GM19397 (cell line): ENCODE measurements at regions not wholly inside any gene's neighbourhood (a gene's known extent, or its start where the extent isn't known, plus 50 kb on each side); places are given as distances from the start of the nearest gene placed in this dataset.

Experiments used
- ATAC-seq: cut with Tn5 transposase; IDR thresholded peaks from one replicate; pipeline ENCODE4 v1.9.1; 2021; ENCODE audit warnings: mild to moderate bottlenecking, moderate library complexity; ENCODE audit not compliant: unreplicated experiment

DNA sequence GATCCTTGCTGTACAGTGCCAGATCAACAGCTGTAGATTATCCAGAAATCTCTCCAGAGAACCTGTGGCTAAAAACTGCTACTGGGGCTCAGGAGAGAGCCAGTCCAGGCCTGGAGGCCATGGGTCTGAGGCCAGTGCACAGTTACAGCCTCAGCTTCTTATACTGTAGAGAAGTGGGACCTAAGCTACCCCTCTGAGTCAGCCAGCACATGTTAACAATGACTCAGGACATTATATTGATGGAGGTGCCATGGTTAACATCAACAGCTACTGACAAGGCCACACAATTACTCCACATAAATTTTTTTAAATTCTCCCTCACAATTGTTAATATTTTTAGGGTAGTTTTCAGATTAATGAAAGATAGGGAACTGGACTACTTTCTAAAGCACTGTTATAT is 138.5 kb downstream of the RBM26 start:
- ATAC-seq = no peak

DNA sequence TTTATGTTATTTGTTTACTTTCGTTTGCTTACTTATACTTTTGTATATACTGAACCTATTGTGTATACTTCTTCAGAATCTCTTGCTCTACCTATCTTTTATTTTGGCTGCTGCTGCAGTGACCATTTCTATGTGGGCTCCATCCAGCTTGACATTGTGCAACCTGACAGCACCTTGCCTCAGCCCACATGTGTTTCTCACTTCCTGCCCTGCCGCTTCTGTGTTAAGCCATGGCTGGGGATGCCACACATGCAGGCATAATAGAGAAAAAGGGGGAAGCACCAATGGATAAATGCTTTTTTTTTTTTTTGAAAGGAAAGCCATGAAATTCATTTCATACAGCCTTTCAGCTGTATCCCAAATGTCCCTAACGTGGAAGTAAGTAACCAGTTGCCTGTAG is 147.6 kb downstream of the RBM26 start:
- ATAC-seq = peak; percentile 89

DNA sequence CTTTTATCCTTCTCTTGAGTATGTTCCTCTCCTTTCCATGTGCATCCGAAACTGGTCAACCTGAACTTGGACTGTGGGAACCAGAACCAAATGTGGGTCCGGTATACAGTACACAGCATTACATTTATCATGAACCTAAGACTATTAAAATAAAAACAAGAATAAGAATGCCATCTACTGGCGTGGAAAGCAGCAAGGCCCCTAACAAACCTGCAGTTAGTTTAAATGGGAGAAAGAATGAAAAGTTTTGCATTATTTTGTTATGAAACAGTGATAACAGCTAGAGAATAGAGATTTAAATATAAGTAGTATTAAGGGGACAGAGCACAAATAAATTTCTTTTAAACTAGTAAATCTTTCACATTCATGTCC is 159.5 kb downstream of the RBM26 start:
- no peak for ATAC-seq

DNA sequence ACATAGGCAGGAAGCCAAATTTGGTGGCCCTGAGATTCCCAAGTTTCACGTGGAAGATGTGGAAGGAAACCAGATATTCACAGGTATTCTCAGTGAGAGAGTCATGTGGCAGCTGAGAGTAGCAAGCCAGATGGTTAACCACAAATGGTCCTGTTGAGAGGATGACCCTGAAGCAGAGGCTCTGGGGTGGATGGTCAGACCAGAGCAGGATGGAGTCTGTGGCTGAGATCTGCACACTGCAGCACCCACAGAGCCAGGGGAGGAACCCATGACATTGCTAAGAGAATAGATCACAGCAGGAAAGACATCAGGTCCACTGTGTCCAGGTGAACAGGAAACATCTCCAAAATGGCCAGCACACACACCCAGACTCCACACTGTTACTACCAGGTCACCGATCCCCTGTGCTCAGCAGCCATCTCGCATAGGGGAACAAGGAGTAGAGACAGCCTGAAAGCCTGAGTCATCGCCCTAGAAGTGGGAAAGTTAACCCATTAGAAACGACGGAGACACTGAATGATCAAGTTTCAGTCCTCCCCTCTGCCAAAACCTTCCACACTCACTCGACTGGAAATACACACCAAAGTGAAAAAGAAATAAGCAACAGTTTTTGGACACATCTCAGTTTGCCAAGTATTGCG is 160.0 kb downstream of the RBM26 start:
- ATAC-seq = no peak

DNA sequence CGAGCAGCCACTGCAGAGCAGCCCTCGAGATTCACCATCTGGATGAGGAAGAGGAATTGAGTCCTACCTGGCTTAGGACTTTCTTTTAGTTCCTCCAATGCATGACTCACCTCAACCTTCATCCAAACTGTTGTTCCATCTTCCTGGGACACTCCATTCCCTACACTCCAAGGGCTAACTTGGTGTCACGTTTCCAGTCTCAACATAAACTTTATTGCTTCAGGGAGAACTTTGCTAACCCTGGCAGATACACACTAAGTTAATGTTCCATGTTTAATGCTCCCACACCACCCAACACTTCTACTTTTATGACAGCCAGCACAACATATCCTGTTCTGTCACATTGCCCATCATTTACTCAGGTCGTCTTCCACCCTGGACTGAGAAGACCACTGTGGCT is 164.4 kb downstream of the RBM26 start:
- ATAC-seq = no peak

DNA sequence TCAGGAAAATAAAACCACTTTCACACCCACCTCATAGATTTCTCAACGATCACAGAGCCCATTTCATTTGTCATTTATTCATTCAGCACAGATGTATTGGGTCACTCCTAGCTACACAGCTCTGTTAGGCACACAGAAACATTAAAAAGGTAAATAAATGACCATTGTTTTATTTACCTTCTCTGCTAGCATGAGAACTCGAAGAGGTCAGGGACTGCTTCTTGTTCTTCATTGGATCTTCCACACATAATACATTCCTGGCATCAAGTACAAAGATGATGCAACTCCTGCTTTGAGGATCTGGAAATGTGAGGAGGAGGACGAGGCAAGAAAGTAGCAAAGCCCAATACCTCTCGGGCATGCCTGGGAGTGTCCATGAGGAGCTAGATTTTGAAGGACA is 168.1 kb downstream of the RBM26 start:
- ATAC-seq = no peak

DNA sequence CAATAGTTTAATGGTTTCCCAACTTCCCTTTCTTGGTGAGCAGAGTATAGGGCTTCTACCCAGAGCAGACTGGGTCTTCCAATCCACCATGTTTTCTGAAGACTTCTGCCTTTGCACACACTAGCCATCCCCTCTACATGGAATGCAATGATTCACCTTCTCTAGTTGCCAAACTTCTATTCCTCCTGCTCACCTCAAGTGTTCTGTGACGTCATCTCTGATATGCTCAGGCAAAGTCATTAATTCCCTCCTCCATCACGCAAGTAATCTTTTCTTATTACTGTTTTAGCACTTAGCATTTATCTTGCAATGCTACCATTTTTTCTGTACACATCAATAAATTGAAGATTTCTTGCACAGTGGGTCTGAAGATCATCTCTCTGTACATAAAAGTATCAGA is 174.2 kb downstream of the RBM26 start:
- no peak for ATAC-seq

DNA sequence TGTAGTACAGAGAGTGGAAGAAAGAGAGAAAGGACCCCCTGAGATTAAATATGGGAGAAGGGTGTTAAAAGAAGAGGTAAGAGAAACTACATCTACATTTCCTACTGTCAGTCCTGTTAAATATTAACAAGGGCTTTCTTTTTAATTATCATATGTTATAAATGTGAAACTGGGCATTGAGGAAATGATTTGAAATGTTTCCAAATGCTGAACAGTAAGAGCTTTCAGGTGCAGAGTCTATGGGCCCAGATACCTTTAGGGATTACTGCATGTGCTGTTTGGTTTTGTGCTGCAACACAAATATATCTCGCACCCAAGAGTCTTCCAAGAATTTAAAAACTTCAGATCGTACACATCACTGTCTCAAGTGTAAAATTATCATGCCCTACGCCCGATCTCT is 176.3 kb downstream of the RBM26 start:
- ATAC-seq = no peak

DNA sequence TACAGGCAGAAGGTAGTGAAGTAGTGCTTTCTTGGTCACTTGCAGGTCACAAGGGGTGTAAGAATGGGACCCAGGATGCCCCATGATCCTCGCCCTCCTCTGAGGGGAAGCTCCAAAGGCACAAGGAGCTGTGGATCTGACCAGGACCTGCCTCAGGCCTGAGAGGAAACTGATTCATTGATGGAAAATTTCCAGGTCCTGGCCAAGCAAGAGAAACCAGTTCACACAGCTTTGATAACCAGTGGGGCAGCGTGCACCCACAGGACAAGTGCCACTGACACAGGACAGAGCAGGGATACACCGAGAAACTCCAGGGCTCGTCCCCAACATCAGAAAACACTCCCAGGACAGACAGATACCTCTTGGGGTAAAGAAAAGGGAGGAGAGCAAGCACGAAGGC is 177.1 kb downstream of the RBM26 start:
- no peak for ATAC-seq

DNA sequence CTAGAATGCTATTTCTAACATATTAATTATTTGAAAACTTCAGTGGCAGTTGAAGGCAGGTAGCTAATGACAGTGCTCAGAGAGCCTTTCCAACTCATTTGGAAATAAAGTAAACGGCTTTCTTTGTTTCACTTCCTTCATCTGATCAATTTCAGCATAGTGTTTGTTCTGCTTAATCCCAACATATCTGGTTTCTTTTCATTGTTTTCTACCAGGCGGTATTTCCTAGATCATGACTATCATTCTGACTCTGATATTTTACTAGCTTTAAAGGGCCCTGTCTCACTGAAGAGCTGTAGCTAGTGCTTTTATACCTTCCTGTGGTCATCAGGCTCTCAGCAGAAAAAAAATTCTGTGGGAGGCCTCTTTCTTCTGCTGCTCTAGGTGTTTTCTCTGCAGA is 178.6 kb downstream of the RBM26 start:
- ATAC-seq = no peak

DNA sequence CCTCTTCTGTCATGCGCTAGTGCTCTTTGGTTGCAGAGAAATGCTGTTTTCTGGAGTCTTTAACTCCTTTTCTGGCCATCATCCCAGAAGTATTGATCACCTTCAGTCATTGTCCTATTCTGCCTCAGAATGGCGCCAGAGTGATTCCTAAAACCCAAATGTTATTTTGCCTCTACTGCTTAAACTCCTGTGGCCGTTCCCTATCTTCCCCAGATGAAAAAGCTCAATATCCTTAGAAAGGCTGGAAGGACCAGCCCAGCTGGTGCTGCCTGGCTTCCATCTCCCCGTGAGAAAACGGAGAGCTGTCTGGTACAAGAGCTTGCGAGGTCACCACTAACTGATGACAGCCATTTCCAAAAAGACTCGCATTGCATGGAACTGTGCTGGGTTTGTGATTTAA is 179.1 kb downstream of the RBM26 start:
- ATAC-seq = no peak

DNA sequence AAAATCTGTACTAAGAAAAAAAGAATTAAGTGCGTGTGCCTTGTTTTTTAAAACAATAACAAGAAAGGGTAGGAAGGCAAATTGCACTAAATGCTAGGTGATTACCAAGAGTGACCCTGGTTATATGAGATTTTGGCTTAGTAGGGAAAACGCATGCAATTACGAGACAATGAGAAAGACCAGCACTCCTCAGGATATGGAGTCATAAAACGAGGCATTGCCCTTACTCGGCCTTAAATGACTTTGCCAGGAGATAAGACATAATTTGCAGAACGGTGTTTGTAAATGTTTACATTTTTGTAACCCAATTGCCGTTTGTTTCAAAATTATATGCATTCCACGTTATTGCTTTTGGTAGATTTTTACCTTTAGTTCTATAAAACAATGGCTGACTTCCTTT is 179.8 kb downstream of the RBM26 start:
- ATAC-seq = no peak

DNA sequence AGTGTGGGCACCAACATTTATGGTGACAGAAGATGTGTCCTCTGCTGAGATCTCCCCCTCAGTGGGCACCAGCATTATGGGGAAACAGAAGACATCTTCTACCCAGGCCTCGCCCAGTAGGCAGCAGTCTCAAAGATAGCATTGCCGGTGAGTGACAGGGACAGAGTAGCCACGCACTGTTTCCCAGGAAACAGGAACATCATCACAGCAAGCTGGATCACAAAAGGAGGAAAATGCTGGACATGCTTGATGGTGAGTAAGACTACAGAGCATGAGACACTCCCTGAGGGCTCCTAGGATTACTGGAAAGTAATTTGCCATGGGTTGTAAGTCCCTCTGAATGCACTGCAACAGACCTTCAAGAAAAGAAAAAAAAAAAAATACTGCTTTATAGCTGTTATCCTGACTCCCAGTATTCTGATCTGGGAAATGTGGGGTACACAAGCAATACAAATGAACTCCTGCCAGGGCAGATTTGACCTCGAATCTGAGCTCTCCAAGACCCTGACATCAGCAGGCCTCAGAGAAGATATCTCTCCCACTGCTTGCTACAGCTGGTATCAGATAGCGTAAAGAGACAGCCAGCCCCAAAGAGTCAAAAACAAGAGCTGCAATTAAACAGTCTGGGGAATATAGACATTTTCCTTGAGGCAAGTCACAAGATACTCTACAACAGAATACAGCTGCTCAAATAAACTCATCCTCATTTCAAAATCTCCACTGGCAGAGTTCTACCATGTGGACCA is 180.4 kb downstream of the RBM26 start:
- ATAC-seq = no peak

DNA sequence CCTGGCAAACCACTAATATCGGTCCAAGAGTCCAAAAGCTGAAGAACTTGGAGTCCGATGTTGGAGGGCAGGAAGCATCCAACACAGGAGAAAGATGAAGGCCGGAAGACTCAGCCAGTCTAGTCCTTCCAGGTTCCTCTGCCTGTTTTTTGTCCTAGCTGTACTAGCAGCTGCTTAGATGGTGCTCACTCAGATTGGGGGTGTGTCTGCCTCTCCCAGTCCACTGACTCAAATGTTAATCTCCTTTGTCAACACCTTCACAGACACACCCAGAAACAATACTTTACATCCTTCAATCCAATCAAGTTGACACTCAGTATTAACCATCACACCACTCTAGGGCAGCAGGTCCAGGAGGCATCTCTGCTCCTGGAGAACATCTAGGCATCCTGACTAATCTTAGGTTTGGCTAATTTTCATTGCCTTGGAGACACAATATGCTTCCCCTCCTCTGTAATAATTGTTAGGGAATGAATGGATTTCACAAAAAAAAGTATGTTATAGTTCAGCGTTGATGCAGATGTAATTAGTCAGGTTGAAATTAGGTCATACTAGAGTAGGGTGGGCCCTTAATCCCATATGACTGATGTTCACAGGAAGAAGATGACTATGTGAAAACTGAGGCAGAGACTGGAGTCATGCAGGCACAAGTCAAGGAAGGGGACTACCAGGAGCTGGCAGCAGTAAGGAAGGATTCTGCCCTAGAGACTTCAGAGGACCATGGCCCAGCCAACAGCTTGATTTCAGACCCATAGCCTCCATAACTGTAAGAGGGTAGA is 183.4 kb downstream of the RBM26 start:
- no peak for ATAC-seq

DNA sequence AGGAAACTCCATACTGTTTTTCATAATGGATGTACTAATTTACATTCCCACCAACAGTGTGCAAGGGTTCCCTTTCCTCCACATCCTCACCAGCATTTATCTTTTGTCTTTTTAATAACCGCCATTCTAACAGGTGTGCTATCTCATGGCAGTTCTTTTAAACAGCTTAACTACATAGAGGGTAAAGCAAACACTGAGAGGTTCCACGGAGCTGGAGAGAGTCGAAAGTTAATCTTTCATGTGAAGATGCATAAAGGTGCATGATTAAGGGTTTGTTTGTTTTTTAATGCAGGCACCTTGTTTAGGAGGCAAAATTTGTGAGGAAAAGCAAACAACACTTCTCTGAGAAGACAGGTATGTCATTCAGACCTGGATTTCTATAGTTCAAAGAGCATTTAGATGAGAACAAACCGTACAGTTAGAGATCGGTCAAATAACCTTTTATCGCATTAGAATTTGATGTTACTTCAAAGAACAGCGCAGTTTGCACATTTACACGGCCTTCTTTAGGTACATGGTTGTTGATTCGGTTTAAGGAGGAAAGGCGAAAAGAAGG is 193.9 kb downstream of the RBM26 start:
- ATAC-seq = no peak

DNA sequence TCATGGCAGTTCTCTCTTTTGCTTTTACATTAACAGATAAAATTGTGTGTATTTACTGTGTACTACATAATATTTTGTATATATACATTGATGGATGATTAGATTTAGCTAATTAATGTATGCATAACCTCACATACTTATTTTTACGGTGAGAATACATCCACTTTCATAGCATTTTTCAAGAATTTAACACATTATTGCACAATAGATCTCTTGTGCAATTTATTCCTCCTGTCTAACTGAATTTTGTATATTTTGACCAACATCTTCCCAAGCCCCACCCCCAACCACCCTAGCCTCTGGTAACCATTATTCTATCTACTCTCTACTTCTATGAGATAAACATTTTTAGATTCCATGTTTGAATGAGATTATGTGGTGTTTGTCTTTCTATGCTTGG is 194.7 kb downstream of the RBM26 start:
- ATAC-seq = no peak

DNA sequence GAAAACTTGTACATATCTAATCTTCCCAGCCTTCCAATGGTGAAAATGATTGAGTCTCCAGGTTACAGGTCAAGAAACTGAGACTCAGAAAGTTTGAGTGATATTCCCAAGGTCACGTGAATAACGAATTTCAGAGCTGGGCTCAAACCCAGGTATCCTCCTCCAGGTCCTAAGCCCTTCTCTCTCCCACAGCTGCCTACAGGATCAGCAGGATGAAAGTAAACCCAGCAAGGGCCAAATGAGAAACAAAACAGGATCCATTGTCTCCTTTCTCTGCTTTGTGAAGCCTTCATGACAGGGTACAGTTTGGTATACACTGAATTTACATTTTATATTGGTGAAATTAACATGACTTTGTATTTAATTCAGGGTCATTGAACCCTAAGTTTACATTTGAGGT is 208.1 kb downstream of the RBM26 start:
- ATAC-seq = no peak

DNA sequence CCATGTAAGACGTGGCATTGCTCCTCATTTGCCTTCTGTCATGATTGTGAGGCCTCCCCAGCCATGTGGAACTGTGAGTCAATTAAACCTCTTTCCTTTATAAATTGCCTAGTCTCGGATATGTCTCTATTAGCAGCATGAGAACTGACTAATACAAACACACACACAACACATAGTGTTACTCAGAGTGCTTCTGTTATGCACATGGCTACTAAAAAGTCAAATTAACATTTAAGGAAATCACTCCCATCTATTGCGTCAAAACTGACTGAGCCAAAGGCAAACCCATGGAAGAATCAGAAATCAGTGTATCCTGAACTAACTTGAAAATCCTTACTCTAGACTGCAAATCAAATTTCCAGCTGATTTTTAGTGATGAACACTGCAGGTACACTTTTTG is 209.2 kb downstream of the RBM26 start:
- no peak for ATAC-seq

DNA sequence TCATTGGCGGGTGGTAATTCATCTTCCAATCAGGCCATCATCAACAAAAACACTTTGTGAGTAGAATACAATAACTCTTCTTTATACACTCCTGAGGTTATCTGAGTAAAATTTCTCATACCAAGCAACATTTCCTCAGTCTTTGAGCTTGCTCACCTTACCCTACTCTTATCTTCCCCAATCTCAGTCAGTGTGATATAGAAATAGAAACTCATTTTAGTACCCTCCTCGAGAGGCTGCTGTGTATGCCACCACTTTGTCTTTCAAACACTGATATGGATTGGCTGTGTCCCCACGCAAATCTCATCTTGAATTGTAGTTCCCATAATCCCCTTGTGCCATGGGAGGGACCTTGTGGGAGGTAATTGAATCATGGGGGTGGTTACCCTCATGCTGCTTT is 209.7 kb downstream of the RBM26 start:
- ATAC-seq = no peak

DNA sequence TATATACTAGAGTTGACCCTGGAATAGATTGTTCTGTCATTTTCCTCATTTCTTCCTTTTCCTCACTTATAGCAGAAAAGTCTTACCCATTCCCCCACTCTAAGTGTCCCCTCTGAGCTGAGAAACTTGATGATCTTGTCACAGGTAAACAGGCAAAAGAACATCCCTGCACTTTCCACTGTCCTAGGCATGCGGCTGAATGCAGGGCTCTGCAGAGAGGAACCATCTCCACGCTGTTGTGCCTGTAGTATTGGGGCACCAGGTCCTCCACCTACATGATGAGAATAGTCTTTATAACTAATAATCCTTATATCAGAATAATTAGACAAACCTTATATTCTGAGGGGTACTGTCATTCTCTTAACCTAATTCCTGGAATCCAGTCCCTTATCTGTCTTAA is 211.3 kb downstream of the RBM26 start:
- ATAC-seq = peak; percentile 28

DNA sequence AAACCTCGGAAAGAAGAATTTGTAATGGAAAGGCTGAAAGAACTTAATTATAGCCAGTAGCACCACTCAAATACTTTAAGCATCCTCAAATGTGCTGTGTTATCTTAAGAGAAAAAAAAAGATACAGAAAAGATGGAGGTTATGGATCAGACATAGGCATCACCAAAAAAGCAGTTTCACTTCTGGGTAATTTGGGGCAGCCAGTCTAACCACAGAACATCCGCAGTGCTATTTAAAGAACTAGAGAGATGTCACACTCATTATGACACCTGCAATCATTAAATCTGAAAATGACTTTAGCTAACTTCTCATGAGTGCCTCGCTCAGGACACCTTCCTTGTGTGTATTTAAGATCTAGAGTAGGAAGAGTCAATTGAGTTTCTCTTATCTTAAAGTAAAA is 211.8 kb downstream of the RBM26 start:
- peak; percentile 92 for ATAC-seq

DNA sequence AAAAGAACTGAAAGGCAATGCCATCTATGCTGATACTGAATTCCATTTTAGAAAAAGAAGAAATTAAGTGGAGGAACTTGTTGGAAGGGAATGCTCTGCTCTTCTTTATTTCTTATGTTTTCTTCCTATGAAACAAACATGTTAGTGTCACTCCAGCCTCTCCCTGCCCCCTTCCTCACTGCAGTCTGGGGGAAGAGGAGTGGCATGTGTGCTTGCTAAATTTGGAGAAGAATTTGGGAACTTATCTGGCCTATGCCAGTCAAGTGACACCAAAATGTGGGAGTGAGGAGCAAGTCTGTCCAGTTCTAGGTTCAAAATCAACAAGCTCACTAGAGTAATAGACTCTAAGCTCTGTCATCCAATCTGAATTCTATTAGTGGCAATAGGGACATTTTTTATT is 214.6 kb downstream of the RBM26 start:
- ATAC-seq = no peak
